AG04449 (cell line): ENCODE measurements at regions not wholly inside any gene's neighbourhood (a gene's known extent, or its start where the extent isn't known, plus 50 kb on each side); places are given as distances from the start of the nearest gene placed in this dataset.
"Not testable (repeated sequence)": the region's sequence is repeated elsewhere in the genome, so short reads cannot be mapped to it uniquely, and the experiment has no call there.

Experiments
- CTCF ChIA-PET: fragments of 350-600 bp; formaldehyde crosslinking; extraction: SDS; loops from one replicate; lab custom pipeline; 2021; ENCODE audit warnings: antibody characterized with exemption; lab: Yijun Ruan, JAX
- POLR2A ChIA-PET: fragments of 400-600, 350-600 bp; formaldehyde crosslinking; extraction: SDS; loops from one replicate; lab custom pipeline; 2020; ENCODE audit warnings: antibody characterized with exemption, inconsistent platforms; lab: Yijun Ruan, JAX
- DNase-seq: peaks from one replicate; pipeline ENCODE4 v3.0.0-alpha.2; 2010; ENCODE audit warnings: low read depth, low spot score
- H3K4me3 ChIP-seq: 2 replicates; pipeline ENCODE4 v1.5.1; 2011; ENCODE audit warnings: low read depth, mild to moderate bottlenecking, control low read depth, low read length
- CTCF ChIP-seq: IDR thresholded peaks from one replicate; pipeline ENCODE4 v1.5.1; 2011; ENCODE audit warnings: mild to moderate bottlenecking, moderate library complexity, low read length, control low read depth, inconsistent platforms; ENCODE audit not compliant: insufficient read depth; ENCODE audit errors: missing control alignments

GRCh38 chr7:45269192-45269591 lies 111.6 kb downstream of the RAMP3 start:
- ChIA-PET CTCF (interaction anchor here (3.4 kb wide), 1 partner anchor 9 kb away, joined by 21 read pairs; no protein-coding TSS in a partner anchor), POLR2A (no interaction called here)
- no peak overlapping the region for H3K4me3 ChIP-seq
- DNase-seq = no peak
- no peak for TF ChIP-seq CTCF

- DNase-seq = no peak
- ChIA-PET CTCF (interaction anchor here (1.3 to 1.5 kb wide), 2 partner anchors 15 to 17 kb away, joined by 4 to 5 read pairs; no protein-coding TSS in a partner anchor), POLR2A (no interaction called here)
- TF ChIP-seq CTCF = no peak
- no peak overlapping the region for H3K4me3 ChIP-seq
Observed at GRCh38 chr7:45278763-45279398, 121.3 kb downstream of the RAMP3 start.

DNA sequence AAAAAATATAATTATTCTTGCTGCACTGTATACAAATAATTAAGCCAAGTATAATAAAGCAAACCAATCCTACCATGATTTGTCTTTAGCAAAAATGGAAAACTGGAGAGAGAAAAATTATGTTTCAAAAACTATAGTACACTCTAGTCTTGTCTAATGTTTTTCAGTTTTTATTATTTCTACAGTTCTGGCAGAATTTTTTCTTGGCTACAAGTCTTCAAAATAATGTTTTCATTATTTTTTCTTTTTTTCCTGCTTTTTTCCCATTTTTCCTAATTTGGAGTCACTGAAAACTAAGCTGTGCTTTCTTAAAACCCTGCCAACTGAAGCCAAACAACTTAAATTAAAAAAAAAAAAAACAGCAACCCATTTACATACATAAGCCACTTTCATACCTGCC lies 132.0 kb downstream of the RAMP3 start:
- POLR2A ChIA-PET, DNase-seq, H3K4me3 ChIP-seq, CTCF ChIA-PET: not testable (repeated sequence)

DNA sequence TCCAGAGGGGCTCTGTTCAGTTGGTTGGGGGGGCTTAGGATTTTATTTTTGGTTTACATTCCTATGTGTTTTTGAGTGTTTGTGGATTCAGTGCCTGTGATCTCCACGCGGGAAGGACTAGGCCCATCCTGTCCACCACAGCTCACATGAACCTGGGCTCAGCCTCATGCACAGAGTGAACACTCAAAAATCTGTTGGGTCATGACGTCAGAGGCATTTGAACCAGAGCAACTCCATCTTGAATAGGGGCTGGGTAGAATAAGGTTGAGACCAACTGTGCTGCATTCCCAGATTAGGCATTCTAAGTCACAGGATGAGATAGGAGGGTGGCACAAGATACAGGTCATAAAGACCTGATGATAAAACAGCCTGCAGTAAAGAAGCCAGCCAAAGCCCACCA lies 133.3 kb downstream of the RAMP3 start:
- no peak overlapping the region for H3K4me3 ChIP-seq
- POLR2A ChIA-PET = no interaction called here
- DNase-seq = no peak
- no peak for TF ChIP-seq CTCF
- CTCF ChIA-PET = no interaction called here

DNA sequence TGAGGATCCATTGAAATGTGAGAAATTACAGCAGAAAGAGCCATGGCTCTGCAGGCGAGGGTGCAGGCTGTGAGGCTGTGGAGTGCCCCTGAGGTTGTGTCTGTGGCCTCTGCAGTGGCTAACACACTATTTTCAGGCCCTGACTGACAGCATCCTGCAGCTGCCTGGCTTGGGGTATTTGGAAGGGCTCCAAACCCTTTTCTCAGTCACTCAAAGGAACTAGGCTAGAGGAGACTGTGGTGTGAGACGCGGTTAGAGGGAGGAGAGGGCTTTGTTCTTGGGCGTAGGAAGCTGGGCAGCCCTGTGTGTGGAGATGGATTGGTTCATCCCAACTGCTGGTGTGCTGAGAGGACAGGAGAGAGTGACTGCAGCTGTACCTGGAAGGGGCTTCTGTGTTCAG lies 134.9 kb downstream of the RAMP3 start:
- no peak for TF ChIP-seq CTCF
- POLR2A ChIA-PET = no interaction called here
- DNase-seq = no peak
- H3K4me3 ChIP-seq = no peak overlapping the region
- CTCF ChIA-PET = no interaction called here

DNA sequence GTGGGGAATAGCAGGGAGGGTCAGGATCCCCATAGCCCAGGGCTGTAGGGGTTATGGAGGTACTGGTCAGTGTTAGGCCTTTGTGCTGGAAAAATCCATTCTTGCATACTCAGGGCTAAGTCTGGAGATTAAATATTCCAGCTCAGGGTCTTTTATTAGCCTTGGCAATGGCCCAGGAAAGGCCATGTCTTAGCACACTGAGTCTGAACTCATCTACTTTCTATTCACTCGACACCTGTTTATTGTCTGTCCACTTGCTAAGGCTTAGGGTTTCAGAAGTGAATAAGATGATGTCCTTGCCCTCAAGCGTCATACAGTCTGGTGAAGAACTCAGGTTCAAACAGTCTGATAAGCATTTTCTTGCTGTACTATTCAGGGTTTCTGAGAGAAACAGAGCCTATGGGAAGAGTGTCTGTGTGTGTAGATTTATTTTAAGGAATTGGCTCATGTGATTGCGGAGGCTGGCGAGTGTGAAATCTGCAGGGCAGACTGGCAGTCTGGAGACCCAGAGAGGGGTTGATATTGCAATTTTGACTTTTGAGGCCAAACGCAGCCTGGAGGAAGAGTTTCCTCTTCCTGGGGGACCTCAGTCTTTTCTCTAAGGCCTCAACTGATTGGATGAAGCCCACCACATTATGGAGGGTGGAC lies 135.8 kb downstream of the RAMP3 start:
- ChIA-PET POLR2A (no interaction called here), CTCF (no interaction called here)
- no peak for DNase-seq
- no peak for TF ChIP-seq CTCF
- no peak overlapping the region for H3K4me3 ChIP-seq
